ENCODE measurements at regions not wholly inside any gene's neighbourhood (a gene's known extent, or its start where the extent isn't known, plus 50 kb on each side); places are given as distances from the start of the nearest gene placed in this dataset.

DNA sequence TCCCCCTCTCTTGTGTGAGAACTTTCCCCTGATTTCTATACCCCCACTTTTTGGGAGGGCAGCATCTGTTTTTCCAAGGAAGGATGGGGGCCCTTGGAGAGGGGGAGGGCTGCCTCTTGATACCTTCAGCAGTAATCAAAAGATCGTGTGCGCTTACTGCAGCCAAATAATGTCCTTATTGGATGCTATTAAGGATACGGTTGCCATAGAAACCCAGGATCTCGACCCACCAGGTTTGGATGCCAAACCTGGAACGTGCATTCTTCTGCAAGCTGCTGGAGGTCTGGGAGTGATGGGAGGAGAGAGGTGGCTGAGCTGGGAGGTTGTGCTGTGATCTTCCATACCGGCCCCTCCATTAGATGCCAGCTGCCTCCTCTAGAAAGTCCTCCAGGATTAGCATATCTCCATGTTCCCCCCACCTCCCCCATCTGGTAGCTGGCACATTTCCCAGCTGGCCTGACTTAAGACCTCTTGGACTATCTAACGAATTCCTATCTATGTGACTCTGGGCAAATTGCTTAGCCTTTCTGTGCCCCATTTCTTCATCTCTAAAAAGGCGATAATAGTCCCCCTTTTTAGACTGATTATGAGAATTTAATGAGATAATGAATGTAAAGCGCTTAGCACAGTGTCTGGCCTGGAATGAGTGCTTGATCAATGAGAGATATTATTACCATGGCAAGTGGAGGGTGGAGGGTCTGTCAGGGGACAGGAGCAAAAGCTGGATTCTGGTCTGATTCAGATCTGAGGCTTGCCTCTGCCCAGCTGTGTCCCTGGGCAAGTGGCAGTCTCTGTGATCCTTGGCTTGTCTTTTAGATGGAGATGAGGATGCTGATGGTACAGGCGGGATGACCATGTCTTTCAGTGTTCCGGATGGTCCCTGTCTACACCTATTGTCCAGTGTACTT is 78.5 kb upstream of the PCBD1 start:
- no peak for DNase-seq (ENCODE audit: low read depth)

DNA sequence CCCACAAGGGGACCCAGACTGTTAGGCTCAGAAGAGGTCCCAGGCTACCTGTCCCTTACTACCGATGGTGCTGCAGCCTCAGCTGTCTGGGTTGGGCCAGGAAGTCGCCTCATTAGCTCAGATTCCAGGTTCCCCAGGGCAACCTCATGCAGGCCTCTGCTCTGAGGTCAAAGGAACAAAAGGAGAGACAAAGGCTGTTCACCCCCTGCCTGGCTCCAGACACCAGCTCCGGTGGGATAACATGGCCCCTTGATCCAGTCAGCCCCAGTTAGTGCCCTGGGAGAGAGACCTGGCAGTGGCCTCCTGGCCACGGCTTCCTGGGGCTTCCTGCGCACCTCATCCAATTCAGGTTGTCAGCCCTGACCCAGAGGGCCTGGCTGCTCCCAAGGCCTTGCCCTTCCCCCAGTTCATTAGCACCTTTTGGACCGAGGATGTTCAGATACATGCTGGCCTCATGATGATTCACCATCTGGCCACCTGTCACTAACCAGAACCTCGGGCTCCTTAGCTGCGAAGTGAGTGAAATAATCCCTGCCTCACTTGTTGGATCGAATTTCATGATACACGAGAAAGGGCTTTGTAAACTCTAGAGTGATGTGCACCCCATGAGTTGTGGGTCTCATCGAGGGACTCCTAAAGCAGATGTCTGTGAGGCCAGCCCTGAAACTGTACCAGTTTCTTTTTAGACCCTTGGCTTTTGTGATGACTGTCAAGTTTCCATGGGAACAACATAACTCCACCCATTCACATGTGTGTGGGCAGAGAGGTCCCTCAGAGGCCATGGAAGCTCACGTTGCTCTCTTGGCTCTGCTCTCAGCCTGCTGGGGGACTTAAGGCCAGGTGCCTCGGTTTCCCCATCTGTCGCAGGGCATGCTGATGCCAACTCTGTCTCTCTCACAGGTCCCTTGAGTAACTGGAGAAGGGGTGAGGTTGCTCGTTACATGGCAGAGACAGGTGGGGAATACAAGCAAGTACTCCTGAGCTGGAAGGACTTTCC is 79.5 kb upstream of the PCBD1 start:
- DNase-seq (ENCODE audit: low read depth), result peak; percentile 4

DNA sequence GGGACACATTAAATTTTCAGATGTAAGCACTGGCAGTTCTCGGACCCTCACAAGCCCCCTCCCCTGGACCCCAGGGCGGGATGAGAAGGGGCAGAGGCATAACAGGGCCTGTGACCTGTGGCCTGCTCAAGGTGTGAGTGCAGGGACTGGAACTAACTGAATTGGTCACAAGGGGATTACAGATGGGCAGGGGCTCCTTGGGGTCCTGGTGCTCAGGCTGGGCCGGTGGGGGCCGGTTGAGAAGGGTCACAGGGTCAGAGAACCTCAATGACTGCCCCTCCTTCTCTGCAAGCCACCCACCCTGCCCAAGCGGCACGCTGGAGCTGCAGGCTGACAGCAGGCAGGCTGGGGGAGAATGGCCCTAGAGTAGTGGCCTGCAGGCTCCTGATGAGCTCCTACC is 80.8 kb upstream of the PCBD1 start:
- DNase-seq (ENCODE audit: low read depth), result no peak

DNA sequence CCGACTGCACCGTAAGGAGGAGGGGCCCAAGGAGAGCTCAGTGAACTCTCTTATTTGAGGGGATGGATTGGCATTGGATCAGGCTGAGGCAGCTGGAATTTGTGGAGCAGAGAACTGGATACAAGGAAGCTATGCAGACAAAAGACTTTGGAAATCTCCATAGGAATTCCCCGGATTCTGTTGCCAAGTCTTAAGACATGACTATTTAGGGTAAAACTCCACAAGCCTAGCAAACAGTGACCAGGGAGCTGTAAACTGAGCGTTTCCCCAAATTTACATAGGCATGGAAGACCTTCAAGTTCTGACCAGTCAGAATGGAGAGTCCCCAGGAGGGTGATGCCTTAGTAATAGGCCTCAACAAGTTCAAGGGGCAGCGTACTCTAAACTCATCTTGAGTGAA is 82.5 kb upstream of the PCBD1 start:
- no peak for DNase-seq (ENCODE audit: low read depth)

DNA sequence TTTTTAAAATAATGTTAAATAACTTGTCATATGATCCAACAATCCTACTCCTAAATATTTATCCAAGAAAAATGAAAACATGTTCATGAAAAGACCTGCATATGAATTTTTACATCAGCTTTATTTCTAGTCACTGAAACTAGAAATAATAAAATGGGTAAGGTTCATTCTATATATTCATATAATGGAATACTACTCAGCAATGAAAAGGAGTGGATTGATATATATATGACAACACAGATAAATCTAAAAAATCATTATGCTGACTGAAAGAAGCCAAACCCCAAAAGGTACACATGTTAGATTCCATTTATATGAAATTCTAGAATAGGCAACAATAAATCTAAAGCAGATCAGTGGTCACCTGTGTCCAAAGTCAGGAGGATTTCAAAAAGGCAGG is 84.9 kb upstream of the PCBD1 start:
- no peak for DNase-seq (ENCODE audit: low read depth)

DNA sequence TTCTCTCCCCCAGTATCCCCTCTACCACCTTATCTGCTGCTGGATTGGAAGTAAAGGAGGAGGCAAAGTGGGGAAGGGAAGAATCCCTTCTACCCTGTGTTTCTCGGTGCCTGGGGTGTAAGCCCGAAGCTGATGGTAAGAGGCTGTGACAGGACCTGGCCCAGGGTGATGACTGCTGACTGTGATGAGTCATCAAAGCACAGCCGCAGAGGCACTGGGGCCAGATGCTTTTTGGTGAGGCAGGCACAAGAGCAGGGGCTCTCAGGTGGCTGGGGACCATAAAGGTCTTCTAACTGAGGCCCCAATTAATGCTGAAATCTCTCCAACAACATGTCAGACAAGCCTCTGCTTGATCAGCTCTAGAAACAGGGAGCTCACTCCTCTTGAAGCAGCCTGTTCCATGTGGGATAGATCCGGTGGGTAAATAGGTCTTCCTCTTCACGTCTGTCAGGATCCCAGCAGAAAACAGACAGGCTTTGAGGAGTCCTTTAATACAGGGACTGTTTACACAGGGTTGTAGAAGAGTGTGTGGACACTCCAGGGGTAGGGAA is 86.1 kb upstream of the PCBD1 start:
- peak; percentile 26 for DNase-seq (ENCODE audit: low read depth)

DNA sequence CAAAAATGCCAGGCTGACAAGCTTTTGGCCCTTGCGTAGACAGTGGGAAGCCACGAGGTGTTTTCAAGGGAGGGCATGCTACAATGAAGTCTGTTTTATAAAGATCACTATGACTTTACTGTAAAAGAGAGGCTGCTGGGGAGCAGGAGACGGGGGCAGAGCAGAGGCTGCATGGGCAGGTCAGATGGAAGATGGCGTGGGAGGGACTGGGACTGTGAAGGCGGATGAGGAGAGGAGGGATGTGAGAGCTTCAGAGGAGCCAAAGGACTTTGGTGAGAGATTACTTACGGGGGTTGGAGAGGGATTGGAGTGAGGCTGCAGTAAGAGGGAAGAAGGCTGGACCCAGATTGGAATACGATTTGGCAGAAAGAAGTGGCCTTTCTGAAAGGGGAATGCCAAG is 86.6 kb upstream of the PCBD1 start:
- DNase-seq (ENCODE audit: low read depth), result no peak

DNA sequence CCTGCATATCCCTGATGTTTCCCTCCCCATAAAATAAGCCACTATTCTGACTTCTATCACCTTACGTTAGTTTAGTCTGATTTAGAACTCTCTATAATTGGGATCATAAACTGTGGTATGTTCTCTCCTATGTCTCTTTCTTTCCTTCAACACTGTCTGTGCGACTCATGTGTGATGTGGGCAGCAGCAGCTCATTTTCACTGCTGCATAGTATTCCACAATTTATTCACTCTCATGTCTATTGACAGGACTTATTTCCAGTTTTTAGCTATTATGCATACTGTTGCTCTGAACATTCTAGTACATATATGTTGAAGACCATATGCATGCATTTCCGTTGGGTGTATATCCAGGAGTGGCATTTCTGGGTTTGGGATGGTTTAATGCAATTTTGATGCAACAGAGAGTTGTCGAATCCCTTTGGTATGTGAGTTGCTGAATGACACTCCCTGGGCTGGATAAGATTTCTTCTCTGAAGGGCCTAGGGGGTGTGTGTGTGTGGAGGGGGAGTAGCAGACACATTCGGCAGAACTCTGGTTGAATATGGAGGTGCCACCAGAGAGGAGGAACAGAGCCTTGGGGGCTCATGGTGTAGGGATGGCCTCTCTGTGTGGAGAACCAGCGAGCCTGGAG is 87.8 kb upstream of the PCBD1 start:
- no peak for DNase-seq (ENCODE audit: low read depth)

DNA sequence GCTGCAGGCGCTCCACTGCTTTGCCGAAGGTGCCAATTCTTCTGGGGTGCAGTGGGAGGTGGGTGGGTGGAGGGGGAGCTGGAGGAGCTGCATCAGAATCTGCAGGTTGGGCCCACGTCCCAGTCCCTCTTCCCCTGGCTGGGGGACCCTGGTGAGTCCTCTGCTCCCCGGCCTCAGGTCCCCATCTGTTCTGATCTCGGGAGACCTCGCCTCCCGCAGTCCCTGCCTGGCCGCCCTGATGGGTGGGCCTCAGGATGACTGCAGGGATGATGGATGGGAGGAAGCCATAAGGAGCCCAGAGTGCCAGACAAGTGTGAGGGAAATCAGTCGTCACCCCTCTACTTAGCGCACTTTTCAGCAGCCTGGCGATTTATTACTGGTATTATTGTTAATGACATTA is 89.3 kb upstream of the PCBD1 start:
- no peak for DNase-seq (ENCODE audit: low read depth)

DNA sequence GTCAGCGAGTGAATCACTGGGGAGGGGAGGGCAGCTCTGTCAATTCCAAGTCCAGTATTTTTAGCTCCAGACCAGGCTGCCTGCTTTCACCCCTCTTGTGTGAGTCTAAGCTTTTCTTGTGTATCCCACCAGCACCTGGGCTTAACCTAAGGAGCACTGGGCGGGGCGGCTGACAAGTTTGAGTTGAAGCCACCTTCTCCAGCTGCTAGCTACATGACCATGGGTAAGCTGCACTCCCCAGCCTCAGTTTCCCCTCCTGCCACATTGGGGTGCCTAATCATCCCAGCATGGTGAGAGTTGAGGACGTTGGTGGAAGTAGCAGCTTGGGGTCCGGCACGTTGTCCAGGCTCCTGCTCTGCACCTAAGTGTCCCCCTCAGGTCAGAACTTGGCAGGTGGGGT is 89.8 kb upstream of the PCBD1 start:
- DNase-seq (ENCODE audit: low read depth), result no peak

DNA sequence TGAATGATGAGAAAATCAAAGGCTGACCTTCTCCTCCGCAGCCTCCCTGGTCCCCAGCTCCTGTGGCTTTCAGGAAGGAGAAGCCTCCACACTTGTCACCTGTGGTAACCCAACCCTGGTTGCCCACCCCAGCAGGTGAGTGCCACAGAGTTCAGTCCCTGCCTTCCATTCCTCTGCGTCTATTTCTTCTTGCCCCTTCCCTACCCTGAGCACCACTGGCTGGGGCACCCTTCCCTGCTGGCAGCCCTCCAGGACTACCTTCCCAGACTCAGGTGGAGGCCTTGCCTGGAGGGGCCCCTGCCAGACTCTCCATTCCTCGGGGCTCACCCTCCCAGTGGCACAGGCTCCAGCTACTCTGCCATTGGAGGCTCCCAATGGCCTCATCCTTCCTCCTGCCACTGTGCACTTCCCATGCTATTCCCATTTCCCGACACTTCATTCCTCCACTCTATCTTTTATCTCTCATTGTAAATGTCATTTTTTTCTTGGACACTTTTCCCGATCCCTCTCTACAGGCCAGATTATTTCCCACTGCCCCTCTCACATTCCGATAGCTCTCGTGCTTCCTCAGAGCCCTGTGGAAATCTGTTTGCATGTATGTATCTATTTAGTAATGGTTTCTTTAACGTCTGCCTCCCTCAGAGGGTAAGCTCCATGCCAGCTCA is 90.6 kb upstream of the PCBD1 start:
- DNase-seq (ENCODE audit: low read depth), result no peak

DNA sequence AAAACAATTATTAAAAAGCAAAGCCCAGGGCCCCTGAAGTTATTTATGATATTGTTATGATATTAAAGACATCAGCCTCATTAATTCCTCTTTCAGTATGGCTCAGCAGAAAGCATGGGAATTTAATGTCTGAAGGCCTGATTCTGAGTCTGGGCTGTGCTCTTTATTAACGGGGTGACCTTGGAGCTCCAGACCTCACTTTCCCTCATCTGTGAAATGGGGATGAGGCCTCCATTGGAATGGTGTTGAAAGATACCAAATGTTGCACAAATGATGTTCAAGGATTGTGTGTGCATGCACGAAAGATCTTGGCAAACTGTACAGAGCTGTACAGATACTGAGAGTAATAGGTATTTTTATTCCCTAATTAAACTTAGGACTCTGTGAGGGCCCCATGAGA is 92.3 kb upstream of the PCBD1 start:
- DNase-seq (ENCODE audit: low read depth), result no peak

DNA sequence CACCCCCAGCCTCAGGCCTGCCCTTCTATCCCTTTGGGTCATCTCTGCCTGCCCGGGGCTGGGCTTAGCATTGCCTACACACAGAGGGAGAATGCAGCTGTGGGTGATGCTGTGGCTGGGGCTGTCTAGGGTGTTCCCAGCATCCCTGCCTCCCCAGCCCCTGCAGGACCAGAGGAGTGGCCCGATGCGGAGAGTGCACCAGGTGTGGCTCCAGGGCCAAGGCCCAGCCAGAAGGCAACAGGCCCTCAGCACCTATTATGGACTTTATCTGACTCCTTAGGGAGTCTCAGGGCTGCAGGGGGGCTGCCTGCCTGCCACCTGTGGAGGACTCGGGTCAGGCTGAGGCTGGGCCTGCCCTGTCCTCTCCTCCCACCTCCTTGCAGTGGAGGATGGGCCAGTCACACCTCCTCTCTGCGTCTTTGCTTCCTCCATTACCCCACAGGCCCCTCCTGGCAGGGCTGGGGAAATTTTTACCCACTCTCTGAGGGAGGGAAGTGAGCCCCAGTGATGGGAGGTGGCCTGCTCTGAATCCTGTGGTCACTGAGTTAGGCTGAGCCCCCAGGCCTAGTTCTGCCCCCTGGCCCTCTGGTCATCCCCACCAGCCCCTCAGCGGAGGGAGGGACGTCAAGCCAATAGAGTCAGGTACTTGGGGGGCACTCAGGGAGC is 92.9 kb upstream of the PCBD1 start:
- no peak for DNase-seq (ENCODE audit: low read depth)

DNA sequence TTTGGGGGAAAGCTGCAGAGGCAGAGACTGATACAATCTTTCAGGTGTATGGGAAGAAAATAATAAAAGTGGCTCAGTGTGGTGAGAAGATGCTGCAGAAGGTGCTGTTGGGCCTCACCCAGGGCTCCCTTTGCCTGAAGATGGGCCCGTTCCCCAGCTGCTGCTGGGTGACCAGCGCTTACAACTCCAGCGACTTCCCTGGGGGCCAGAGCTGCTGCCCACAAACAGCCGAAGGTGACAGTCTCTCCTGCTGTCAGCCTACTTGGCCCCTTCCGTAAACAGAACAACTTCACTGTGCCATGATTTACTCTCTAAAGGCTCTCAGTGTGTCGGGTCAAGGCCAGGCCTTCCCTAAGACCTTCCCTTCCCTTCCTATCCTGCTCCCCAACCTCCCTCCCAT is 93.6 kb upstream of the PCBD1 start:
- no peak for DNase-seq (ENCODE audit: low read depth)

DNA sequence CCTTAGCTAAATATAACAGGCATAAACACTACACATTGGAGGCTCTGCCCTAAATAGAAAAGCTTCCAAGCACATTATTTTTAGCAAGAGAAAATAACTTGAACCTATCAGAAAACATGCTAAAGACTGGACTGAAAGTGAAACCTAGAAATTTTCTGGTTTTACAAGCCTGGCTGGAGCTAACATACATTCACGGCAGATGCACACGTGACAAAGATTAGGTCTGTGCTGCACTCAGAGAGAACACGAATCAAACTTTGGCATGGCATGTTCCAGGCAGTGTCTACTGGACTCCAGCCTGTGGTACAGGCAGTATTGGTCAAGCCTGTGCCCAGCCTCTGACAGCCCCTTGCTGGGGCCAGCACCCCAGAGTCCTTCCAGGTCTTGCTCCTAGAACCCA is 94.1 kb upstream of the PCBD1 start:
- no peak for DNase-seq (ENCODE audit: low read depth)

DNA sequence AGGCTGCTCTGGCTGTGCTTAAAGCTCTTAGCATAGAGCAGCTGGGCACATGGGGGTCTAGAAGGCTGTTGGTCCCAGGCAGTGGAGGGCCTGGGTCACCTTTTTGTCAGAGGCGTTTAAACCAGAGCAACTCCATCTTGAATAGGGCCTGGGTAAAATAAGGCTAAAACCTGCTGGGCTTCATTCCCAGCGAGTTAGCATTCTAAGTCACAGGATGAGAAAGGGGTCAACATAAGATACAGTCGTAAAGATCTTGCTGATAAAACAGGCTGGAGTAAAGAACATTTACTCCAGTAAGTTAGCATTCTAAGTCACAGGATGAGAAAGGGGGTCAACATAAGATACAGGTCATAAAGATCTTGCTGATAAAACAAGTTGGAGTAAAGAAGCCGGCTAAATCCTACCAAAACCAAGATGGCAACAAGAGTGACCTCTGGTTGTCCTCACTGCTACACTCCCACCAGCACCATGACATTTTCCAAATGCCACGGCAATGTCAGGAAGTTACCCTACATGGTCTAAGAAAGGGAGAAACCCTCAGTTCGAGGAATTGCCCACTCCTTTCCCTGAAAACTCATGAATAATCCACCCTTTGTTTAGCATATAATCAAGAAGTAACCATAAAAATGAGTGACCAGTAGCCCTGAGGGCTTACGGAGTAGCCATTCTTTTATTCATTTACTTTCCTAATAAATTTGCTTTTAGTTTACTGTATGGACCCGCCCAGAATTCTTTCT is 96.8 kb upstream of the PCBD1 start:
- DNase-seq (ENCODE audit: low read depth), result no peak

DNA sequence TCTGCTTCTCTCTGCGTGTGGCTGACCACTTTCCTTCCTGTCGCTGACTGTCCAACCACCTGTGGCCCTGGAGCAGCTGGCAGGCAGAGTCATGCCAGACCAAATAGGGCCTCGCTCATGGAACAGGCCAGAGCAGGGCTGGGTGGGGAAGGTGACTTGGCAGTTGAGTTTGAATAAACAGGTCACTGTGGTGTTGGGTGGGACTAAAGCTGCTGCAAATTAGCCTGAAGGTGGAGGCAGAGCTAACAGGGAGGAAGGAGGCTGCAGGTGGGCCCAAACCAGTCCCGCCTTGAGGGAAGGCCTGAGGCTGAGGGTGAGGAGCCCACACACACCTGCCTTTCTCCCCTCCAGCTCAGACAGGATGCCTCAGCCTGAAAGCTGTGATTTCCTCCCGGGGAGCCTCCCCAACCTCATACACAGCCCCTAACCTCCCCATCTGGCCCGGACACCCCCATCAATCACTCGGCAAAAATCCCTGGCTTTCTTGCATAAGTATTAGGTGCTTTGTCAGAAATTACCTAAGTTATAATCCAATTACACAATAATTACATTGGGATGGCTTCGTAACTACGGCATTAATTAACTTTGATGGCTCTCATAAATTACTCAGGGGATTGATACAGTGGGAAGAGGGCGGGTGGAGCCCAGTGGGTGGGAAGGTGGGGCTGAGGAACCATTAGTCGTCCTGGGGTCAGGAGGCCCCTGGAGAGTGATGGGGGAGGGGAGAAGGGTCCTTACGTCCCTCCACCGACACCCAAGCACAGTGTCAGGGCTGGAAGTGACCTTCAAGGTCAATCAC is 97.7 kb upstream of the PCBD1 start:
- no peak for DNase-seq (ENCODE audit: low read depth)

DNA sequence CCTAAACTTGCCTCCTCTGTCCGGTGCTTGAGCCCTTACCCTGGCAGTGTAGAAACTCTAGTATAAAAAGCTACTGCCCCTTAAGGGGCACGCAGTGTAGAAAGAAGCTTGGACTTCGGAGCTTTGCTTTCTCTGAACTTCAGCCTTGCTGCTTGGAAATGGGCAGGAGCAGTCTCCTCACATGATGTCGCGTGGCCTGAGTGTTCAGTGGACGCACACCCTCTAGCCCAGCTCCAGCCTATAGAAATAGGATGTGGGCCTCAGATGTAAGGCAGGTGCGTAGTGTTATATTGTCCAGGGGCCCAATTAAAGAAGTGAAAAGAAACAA is 98.2 kb upstream of the PCBD1 start:
- DNase-seq (ENCODE audit: low read depth), result no peak

DNA sequence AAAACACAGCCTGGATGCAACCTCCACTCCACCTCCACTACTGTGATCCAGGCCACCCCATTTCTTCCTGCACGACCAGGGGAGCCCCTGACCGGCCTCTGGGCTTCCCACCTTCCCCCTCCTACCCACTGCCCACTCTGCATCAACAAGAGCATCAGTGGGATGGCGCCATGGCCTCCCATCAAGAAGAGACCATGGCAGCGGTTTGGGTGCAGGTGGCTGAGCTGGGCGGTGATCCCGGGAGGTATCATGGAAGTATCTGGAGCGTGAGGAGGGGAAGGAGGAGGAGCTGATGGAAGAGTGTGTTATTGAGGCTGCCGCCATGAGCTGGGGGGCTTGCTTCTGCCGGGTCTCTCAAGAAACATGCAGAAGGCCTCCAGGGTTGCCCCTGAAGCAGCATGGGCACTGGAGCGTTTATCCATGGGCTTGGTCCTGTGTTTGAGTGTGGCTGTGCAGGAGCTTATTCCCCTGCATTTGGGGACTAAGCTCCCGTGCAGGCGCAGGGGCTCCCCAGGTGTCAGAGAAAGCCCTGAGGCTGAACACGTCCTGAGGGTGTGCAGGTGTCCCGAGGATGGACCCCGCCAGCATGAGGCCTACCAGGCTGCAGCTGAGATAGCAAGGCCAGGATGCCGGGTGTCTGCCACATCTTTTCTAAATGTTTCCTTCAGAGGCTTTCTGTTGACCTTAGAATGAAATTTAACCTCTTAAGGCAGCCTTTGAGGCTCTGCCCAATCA is 99.2 kb upstream of the PCBD1 start:
- no peak for DNase-seq (ENCODE audit: low read depth)

All from amniotic epithelial cell (primary cell).